ENCODE measurements at regions not wholly inside any gene's neighbourhood (a gene's known extent, or its start where the extent isn't known, plus 50 kb on each side); places are given as distances from the start of the nearest gene placed in this dataset.

- Histone ChIP-seq H4K8ac (ENCODE audit: low read depth, low read length) (no peak overlapping the region), H3K4ac (ENCODE audit: low read depth, low read length) (no peak overlapping the region), H3K23ac (ENCODE audit: low read length) (no peak overlapping the region), H3K27me3 (ENCODE audit: insufficient read depth, low read length) (no peaks in the 10 kb centered on the region), H3K9ac (ENCODE audit: low read length) (no peak overlapping the region), H2BK12ac (ENCODE audit: low read length) (no peak overlapping the region), H3K18ac (ENCODE audit: low read length) (no peak overlapping the region), H2BK120ac (ENCODE audit: insufficient read depth, low read length, poor library complexity) (no peak overlapping the region), H3K36me3 (ENCODE audit: control insufficient read depth in 1 of 2, insufficient read depth in 2 of 2, low read length in 2 of 2) (no peaks in the 10 kb centered on the region), H2BK5ac (ENCODE audit: low read depth, low read length, poor library complexity) (no peak overlapping the region), H2AK5ac (ENCODE audit: low read length) (no peak overlapping the region), H2AFZ (ENCODE audit: insufficient read depth, low read length, poor library complexity) (no peak overlapping the region), H3K4me1 (ENCODE audit: control insufficient read depth in 1 of 2, insufficient read depth in 2 of 2, low read length in 2 of 2) (peaks cover 4 to 12% of the 10 kb centered on the region in 2 experiments), H3K9me3 (ENCODE audit: insufficient read depth, low read depth, low read length) (peaks cover 1% of the 10 kb centered on the region), H3K79me1 (ENCODE audit: low read length) (peaks cover under 1% of the 10 kb centered on the region), H3K14ac (ENCODE audit: low read length) (no peak overlapping the region), H3K4me3 (ENCODE audit: low read depth, low read length) (no peak overlapping the region), H3K79me2 (ENCODE audit: control insufficient read depth, insufficient read depth, low read length, poor library complexity) (no peaks in the 10 kb centered on the region), H4K91ac (ENCODE audit: low read depth, low read length) (no peak overlapping the region), H3K4me2 (ENCODE audit: low read length) (no peak overlapping the region), H3K27ac (ENCODE audit: low read depth, low read length) (no peak overlapping the region), H4K12ac (ENCODE audit: low read depth, low read length) (no peak overlapping the region)
- no peak for DNase-seq
- no CpG with 5 or more reads among the region's 2 CpGs for WGBS (ENCODE audit: extremely low coverage, insufficient coverage, insufficient read length)
These were observed 301.7 kb downstream of the TTLL7 start for GRCh38 chr1:83697220-83697619.

DNA sequence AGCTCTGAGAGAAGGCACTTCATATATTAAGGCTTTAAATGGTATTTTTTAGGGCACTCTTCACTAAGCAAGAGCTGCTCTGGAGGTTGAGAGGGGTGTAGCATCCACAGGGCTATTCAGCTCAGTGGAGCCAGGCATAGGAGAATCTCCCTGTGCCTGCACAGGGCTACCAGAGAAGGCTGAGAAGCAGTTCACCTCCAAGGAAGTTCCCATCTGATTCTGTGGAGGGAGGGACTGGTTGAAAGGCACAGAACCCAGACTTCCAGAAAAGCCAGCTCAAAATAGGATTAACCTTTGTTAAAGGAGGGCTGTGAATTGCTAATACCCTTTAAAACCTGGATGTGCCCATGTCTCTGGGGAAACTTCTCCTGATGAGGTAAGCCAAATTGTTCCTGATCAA lies 304.5 kb downstream of the TTLL7 start:
- Histone ChIP-seq H3K79me1 (ENCODE audit: low read length) (peaks cover 2% of the 10 kb centered on the region), H3K4ac (ENCODE audit: low read depth, low read length) (no peak overlapping the region), H3K27me3 (ENCODE audit: insufficient read depth, low read length) (no peaks in the 10 kb centered on the region), H4K12ac (ENCODE audit: low read depth, low read length) (no peak overlapping the region), H2BK5ac (ENCODE audit: low read depth, low read length, poor library complexity) (no peak overlapping the region), H4K91ac (ENCODE audit: low read depth, low read length) (no peak overlapping the region), H3K36me3 (ENCODE audit: control insufficient read depth in 1 of 2, insufficient read depth in 2 of 2, low read length in 2 of 2) (no peaks in the 10 kb centered on the region), H3K23ac (ENCODE audit: low read length) (no peak overlapping the region), H3K27ac (ENCODE audit: low read depth, low read length) (no peak overlapping the region), H4K8ac (ENCODE audit: low read depth, low read length) (no peak overlapping the region), H2AK5ac (ENCODE audit: low read length) (no peak overlapping the region), H3K9ac (ENCODE audit: low read length) (no peak overlapping the region), H3K79me2 (ENCODE audit: control insufficient read depth, insufficient read depth, low read length, poor library complexity) (no peaks in the 10 kb centered on the region), H3K4me2 (ENCODE audit: low read length) (no peak overlapping the region), H3K14ac (ENCODE audit: low read length) (no peak overlapping the region), H3K18ac (ENCODE audit: low read length) (no peak overlapping the region), H2BK12ac (ENCODE audit: low read length) (no peak overlapping the region), H3K4me3 (ENCODE audit: low read depth, low read length) (no peak overlapping the region), H3K9me3 (ENCODE audit: insufficient read depth, low read depth, low read length) (no peaks in the 10 kb centered on the region), H2AFZ (ENCODE audit: insufficient read depth, low read length, poor library complexity) (no peak overlapping the region), H2BK120ac (ENCODE audit: insufficient read depth, low read length, poor library complexity) (no peak overlapping the region), H3K4me1 (ENCODE audit: control insufficient read depth in 1 of 2, insufficient read depth in 2 of 2, low read length in 2 of 2) (peaks cover 8 to 17% of the 10 kb centered on the region in 2 experiments)
- no peak for DNase-seq

DNA sequence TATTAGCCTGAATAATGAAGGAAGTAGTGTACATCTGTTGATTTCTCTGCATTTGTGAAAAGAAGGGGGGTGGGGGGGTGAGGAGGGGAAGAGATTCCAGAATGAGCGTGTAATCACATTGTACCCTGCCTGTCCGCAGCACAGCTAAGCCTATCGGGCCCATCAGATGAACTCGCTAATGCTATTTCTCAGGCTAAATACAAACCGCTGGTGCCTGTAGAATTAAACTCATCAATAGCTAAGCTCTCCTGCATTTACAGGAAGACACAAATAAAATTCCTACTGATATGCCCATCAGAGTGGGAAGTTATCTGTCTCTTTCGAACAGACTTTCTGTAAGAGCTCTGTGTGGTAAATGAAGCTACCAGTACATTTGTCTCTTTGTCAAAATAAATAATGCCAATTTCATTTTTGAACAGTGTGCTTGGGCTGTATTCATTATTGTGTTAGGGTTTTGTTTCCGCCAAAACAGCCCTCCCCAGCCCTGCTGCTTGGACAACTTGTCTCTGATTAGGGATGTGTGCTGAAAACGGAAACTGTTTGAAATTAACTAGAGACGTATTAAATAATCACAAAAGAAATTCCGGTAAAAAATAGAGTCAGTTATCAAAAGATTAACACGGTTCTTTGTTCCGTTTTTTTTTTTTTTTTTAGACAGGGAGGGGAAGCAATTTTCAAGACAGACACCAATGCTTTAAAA lies 305.4 kb downstream of the TTLL7 start:
- peak overlapping the region; percentile 15 for H3K4me2 ChIP-seq (ENCODE audit: low read length)
- H3K79me2 ChIP-seq (ENCODE audit: control insufficient read depth, insufficient read depth, low read length, poor library complexity): no peaks in the 10 kb centered on the region
- H4K91ac ChIP-seq (ENCODE audit: low read depth, low read length): no peak overlapping the region
- no peak for DNase-seq
- H3K4me1 ChIP-seq (ENCODE audit: control insufficient read depth in 1 of 2, insufficient read depth in 2 of 2, low read length in 2 of 2): peaks cover 8 to 17% of the 10 kb centered on the region in 2 experiments
- no peaks in the 10 kb centered on the region for H3K27me3 ChIP-seq (ENCODE audit: insufficient read depth, low read length)
- H3K27ac ChIP-seq (ENCODE audit: low read depth, low read length): no peak overlapping the region
- H2AFZ ChIP-seq (ENCODE audit: insufficient read depth, low read length, poor library complexity): no peak overlapping the region
- no CpG with 5 or more reads among the region's 12 CpGs for WGBS (ENCODE audit: extremely low coverage, insufficient coverage, insufficient read length)
- H2BK5ac ChIP-seq (ENCODE audit: low read depth, low read length, poor library complexity): no peak overlapping the region
- H3K18ac ChIP-seq (ENCODE audit: low read length): no peak overlapping the region
- no peaks in the 10 kb centered on the region for H3K36me3 ChIP-seq (ENCODE audit: control insufficient read depth in 1 of 2, insufficient read depth in 2 of 2, low read length in 2 of 2)
- H3K9me3 ChIP-seq (ENCODE audit: insufficient read depth, low read depth, low read length): no peaks in the 10 kb centered on the region
- H4K8ac ChIP-seq (ENCODE audit: low read depth, low read length): no peak overlapping the region
- peaks cover 2% of the 10 kb centered on the region for H3K79me1 ChIP-seq (ENCODE audit: low read length)
- H2BK120ac ChIP-seq (ENCODE audit: insufficient read depth, low read length, poor library complexity): no peak overlapping the region
- H3K9ac ChIP-seq (ENCODE audit: low read length): no peak overlapping the region
- H3K4ac ChIP-seq (ENCODE audit: low read depth, low read length): no peak overlapping the region
- no peak overlapping the region for H2AK5ac ChIP-seq (ENCODE audit: low read length)
- H2BK12ac ChIP-seq (ENCODE audit: low read length): no peak overlapping the region
- H4K12ac ChIP-seq (ENCODE audit: low read depth, low read length): no peak overlapping the region
- H3K4me3 ChIP-seq (ENCODE audit: low read depth, low read length): no peak overlapping the region
- no peak overlapping the region for H3K14ac ChIP-seq (ENCODE audit: low read length)
- H3K23ac ChIP-seq (ENCODE audit: low read length): no peak overlapping the region

- H3K79me2 ChIP-seq (ENCODE audit: control insufficient read depth, insufficient read depth, low read length, poor library complexity): no peaks in the 10 kb centered on the region
- no peak overlapping the region for H4K91ac ChIP-seq (ENCODE audit: low read depth, low read length)
- no peak overlapping the region for H3K4ac ChIP-seq (ENCODE audit: low read depth, low read length)
- no peak overlapping the region for H2BK5ac ChIP-seq (ENCODE audit: low read depth, low read length, poor library complexity)
- no CpG with 5 or more reads among the region's 13 CpGs for WGBS (ENCODE audit: extremely low coverage, insufficient coverage, insufficient read length)
- H4K8ac ChIP-seq (ENCODE audit: low read depth, low read length): no peak overlapping the region
- H2BK120ac ChIP-seq (ENCODE audit: insufficient read depth, low read length, poor library complexity): no peak overlapping the region
- H4K12ac ChIP-seq (ENCODE audit: low read depth, low read length): no peak overlapping the region
- DNase-seq: peak; percentile 49 to 55
- no peak overlapping the region for H2AK5ac ChIP-seq (ENCODE audit: low read length)
- no peak overlapping the region for H2BK12ac ChIP-seq (ENCODE audit: low read length)
- no peaks in the 10 kb centered on the region for H3K36me3 ChIP-seq (ENCODE audit: control insufficient read depth in 1 of 2, insufficient read depth in 2 of 2, low read length in 2 of 2)
- no peak overlapping the region for H3K4me3 ChIP-seq (ENCODE audit: low read depth, low read length)
- peaks cover 8 to 17% of the 10 kb centered on the region in 2 experiments for H3K4me1 ChIP-seq (ENCODE audit: control insufficient read depth in 1 of 2, insufficient read depth in 2 of 2, low read length in 2 of 2)
- H3K14ac ChIP-seq (ENCODE audit: low read length): no peak overlapping the region
- no peak overlapping the region for H3K23ac ChIP-seq (ENCODE audit: low read length)
- no peak overlapping the region for H2AFZ ChIP-seq (ENCODE audit: insufficient read depth, low read length, poor library complexity)
- no peaks in the 10 kb centered on the region for H3K27me3 ChIP-seq (ENCODE audit: insufficient read depth, low read length)
- no peak overlapping the region for H3K18ac ChIP-seq (ENCODE audit: low read length)
- H3K27ac ChIP-seq (ENCODE audit: low read depth, low read length): peak overlapping the region; percentile 39
- no peaks in the 10 kb centered on the region for H3K9me3 ChIP-seq (ENCODE audit: insufficient read depth, low read depth, low read length)
- peaks cover 2% of the 10 kb centered on the region for H3K79me1 ChIP-seq (ENCODE audit: low read length)
- peak overlapping the region; percentile 35 for H3K4me2 ChIP-seq (ENCODE audit: low read length)
- no peak overlapping the region for H3K9ac ChIP-seq (ENCODE audit: low read length)
These were observed 306.2 kb downstream of the TTLL7 start for GRCh38 chr1:83692524-83693381.
